Epidermal melanocyte (primary cell): ENCODE measurements at regions not wholly inside any gene's neighbourhood (a gene's known extent, or its start where the extent isn't known, plus 50 kb on each side); places are given as distances from the start of the nearest gene placed in this dataset.
"Not testable (repeated sequence)": the region's sequence is repeated elsewhere in the genome, so short reads cannot be mapped to it uniquely, and the experiment has no call there.

ENCODE experiments used
- DNase-seq: peaks from one replicate; pipeline ENCODE4 v3.0.0; 2011; ENCODE audit warnings: low spot score; ENCODE audit not compliant: insufficient read length

DNA sequence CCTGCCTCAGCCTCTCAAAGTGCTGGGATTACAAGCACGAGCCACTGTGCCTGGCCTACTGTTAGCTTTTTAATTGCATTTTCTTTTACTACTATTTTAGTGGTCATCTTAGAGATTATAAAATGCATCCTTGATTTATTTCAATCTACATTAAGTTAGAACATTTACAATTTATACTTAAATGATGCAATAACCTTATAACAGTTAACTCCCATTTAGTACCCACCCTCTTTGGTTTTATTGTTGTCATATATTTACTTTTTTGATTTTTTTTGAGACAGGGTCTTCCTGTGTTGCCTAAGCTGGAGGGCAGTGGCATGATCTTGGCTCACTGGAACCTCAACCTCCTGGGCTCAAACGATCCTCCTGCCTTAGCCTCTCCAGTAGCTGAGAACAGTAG, 77.3 kb downstream of the PPCDC start:
- DNase-seq, result no peak

DNA sequence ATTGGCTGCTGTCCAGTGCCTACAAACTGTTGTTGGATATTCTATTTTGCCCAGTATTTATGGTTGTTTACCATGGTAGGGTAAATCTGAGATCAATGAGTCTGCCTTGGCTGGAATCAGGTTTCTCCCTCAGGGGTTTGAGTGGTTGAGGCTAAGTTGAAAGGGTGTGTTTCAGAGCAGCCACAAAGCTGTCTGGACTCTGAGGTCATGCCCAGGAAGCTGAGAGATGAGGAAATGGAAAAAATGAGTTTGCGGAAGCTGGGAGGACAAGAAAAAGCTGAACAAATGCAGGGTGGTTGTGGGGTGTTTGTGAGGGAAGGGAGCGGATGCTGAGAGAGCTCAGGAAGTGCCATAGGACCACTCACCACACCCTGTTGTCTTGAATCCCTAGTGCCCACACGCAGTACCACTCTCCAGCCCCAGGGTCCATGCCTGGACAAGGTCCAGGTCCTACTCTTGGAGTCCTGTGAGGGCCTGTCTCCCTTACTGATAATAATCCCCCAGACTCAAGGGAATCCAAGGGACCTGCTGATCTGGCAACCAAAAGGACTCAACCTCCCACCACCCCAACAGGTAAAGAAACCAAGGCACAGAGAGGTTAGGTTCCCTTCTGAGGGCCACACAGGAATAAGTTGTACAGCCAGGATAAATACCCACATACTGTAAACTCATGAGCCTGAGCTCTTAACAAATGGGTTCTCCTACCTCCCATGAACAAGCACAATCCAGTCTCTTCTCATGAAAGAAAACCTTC, 81.6 kb downstream of the PPCDC start:
- peak; percentile 56 for DNase-seq

DNA sequence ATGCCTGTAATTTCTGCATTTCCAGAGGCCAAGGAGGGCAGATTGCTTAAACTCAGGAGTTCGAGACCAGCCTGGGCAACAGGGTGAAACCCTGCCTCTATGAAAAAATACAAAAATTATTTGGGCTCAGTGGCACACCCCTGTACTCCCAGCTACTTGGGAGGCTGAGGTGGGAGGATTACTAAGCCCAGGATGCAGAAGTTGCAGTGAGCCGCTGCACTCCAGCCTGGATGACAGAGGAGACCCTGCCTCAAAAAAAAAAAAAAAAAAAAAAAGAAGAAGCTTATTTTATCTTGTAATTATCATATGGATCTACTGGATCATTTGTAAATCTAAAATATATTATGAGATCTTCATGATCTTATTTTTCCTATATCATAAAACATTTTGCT, 84.1 kb downstream of the PPCDC start:
- no peak for DNase-seq

DNA sequence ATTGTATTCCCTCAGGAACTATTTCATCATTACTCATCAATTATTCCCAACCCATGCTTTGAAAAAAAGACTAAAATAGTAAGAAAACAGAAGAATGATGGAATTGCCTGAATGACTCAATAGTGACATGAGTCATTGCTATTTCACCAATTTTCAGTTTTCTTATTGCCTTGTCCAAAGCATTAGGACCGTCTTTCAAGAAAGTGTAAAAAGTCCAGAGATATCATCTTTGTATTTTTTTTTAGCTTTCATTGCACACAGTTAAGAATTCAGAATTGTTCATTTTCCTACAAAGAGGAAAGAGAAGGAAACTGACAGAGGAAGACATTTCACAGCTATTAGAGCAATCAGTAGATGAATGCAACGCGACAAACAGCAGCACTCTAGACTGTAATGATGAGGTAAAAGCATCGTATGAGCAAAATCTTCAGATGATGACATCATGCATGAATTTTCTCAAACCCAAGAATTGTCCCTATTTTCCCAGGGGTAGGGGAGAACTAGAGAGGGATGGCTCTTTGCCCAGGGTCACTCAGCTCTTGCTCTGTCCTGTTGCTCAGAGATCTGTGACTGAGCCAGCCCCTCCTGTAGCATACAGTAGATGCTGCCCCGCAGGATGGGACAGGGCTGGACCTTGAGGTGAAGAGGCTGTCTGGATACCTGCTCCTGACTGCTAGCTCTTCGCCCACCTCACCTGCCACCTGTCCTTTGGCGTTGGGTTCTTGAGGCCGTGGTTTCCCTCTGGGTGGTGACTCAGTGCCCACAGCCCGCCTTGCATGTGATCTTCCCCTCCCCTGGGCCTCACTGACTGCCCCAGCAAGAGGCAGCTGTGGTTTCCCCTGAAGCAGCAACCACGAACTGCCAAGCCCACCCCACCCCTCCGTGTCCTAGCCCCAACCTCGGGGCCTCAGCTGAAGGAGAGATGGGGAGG, 84.8 kb downstream of the PPCDC start:
- DNase-seq, result peak; percentile 54

DNA sequence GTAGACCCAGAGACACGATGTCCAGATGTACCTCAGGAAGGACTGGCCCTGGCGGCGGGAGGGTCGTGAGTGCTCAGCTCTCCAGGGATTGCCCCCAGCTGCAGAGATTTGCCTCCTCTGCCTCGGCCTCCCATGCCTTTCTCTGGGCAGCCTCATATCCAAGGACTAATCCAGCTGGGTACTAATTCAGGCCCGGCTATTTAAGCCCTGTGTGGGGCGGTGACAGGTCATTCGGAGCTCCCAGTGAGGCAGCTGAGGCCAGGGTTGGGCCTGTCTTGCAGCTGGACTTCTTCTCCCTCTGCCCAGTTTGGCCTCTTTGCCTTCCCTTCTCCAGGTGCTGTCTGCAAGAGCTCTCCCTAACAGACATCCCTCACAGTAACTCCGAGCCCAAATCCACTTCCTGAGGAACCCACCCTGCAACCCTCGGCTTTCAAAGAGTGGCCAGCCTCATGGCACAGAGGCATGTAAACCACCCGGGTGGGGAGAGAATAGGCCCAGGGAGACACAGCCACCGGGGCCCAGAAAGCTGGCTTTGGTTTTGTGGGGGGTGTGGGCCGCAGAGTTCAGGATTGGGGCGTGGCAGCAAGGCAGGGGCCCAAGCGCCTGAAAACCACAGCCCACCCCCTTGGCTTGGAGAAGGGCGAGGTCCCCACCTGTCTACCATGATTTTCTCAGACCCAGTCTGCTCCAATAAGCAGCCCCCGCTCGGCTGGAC, 85.8 kb downstream of the PPCDC start:
- no peak for DNase-seq

DNA sequence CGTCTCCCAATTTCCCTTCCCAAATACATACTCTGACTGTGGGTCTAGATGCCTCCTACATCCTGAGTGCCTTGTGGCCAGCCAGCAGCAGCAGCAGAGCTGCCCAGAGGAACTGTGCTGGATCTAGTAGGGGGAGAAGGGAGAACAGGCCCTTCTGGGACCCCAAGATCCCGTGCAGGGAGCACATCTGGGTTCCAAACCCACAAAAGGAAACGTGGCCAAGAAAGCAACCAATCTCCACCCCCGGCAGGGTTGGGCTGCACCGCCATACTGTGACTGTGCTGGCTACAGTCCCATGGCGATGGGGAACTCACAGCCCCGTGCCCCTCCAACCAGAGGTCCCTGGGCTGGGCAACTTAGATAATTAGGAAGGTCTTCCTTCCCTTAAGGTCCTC, 86.3 kb downstream of the PPCDC start:
- no peak for DNase-seq

DNA sequence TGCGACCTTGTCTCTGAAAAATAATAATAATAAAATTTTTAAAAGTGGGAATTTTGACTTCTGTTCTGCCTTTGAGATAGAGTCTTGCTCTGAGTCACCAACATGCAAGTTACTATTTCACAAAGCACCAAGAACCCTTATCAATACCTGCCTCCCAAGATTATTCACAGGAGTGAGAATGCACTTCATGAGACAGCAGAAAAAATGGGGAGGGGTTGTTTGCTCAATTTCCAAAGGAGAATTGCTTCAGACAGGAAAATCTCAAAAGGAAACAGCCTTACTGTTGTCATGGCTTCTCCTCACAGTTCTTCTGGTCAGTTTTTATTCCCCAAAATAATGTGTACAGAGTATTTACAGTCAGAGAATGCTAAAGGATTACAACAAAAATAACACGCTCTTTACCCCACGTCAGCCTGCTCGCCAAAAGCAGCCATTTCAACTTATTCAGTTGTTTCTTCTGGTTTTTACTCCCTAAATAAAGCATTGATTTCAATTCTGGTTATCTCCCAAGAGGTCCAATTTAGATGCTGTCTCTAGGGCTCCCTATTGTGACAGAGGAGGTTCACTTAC, 89.0 kb downstream of the PPCDC start:
- no peak for DNase-seq

DNA sequence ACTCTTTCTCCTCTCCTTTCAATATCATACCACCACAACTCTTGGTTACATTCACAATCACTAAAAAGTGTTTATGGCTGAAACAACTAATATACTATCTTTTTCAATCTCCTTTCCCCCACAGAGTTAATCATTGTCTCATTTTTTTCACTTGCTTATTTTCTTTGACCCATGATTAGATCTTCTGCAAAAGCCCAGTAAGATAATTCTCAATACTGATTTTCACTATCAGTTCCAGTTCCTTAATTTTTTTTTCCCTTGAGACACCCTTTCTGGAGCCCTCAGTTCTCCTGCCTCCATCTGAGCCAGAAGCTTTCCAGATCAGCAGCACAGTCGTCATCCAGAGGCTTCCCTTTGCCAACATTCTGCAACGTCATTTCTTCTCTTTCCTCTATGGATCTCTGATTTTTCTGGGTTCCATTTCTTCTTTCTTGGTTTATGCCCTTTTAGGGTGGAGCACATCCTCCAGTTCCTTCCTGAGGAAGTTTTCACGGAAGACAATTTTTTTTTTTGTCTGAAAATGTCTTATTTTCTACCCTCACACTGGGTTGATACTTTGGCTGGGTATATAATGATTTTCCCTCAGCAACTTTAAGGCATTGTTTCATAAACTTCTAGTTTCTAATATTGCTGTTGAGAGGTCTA, 88.7 kb upstream of the C15orf39 start:
- no peak for DNase-seq

DNA sequence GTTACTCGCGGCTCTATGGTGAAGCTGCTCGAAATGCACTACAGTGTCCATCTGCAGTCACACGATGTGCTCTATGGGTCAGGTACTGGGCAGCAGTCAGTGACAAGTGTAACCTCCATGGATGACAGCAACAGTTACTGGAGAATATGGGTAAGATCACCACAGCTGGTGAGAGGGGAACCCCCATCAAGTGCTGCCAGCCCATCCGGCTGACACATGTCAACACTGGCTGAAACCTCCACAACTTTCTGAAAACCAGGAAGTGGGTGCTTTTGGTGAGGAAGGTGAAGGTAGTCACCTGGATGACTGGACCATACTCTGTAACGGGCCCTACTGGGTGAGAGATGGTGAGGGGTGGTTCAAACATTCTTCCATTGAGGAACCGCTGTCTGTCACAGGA, 87.4 kb upstream of the C15orf39 start:
- DNase-seq, result no peak

DNA sequence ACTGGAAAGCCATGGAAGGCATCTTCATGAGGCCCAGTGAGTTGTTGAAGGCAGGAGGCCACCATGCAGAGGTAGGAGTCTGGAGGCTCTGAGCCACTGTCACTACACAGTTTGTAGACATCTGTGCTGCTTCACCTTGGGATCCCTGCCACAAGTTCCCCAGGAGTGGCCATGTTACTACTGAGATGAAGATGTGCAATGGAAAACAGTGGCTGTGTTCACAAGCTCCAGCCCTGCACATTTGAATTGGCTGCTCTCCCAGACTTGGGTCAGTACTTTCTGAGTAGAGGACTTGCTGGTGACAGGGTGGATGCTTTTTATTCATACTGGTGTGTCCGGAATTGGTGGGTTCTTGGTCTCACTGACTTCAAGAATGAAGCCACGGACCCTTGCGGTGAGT, 86.9 kb upstream of the C15orf39 start:
- no peak for DNase-seq

DNA sequence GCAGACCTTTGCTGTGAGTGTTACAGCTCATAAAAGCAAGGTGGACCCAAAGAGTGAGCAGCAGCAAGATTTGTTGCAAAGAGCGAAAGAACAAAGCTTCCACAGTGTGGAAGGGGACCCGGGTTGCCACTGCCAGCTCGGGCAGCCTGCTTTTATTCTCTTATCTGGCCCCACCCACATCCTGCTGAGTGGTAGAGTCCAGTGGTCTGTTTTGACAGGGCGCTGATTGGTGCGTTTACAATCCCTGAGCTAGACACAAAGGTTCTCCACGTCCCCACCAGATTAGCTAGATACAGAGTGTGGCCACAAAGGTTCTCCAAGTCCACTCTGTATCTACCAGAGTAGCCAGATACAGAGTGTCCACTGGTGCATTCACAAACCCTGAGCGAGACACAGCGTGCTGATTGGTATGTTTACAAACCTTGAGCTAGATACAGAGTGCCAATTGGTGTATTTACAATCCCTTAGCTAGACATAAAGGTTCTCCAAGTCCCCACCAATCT, 86.2 kb upstream of the C15orf39 start:
- DNase-seq, result not testable (repeated sequence)

DNA sequence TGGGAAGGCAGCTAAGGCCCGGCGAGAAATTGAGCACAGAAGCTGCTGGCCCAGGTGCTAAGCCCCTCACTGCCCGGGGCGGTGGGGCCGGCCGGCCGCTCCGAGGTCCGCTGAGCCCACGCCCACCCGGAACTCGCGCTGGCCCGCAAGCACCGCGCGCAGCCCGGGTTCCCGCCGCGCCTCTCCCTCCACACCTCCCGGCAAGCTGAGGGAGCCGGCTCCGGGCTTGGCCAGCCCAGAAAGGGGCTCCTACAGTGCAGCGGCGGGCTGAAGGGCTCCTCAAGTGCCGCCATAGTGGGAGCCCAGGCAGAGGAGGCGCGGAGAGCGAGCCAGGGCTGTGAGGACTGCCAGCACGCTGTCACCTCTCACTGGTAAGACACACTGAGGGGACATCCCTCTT, 85.5 kb upstream of the C15orf39 start:
- DNase-seq, result not testable (repeated sequence)

DNA sequence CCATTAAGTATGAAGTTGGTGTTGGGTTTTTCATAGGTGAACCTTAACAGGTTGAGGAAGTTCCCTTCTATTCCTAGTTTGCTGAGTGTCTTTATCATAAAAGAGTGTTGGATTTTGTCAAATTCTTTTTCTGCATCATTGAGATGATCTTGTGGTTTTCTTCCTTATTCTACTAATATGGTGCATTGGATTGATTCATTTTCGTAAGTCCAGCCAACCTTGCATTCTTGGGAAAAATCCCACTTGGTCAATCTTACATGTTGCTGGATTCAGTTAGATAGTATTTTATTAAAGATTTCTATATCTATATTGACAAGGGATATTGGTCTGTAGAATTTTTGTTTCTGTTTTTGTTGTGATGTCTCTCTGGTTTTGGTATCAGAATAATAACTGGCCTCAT, 83.7 kb upstream of the C15orf39 start:
- no peak for DNase-seq

DNA sequence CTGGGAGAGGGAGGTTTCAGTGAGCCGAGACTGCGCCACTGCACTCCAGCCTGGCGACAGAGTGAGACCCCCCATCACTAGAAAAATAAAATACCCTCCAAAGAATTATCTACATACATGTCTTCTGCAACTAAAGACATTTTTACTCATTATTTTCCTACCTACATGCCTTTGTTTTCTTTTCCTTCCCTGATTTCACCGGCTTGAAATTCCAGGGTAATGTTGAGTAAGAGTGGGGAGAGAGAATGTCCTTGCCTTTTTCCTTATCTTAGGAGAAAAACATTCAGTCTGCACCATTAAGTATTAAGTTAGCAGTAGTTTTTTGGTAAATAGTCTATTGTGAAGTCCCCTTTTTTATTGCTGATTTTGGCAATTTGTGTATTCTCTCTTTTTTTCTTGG, 82.4 kb upstream of the C15orf39 start:
- not testable (repeated sequence) for DNase-seq

DNA sequence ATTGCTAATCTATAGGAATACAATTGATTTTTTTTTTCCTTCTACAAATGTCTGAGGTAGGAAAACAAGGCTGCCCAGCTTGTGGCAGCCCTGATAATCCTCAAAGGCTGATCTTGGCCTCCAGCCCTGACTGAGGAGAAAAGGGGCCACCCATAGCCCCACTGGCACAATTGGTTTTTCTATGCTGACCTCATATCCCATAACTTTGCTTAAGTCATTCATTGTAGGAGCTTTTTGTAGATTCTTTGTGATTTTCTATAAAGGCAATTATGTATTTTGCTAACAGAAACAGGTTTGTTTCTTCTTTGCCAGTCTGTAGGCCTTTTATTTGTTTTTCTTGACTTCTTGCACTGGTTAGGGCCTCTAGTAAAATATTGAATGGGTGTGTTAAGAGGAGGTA, 80.2 kb upstream of the C15orf39 start:
- no peak for DNase-seq

DNA sequence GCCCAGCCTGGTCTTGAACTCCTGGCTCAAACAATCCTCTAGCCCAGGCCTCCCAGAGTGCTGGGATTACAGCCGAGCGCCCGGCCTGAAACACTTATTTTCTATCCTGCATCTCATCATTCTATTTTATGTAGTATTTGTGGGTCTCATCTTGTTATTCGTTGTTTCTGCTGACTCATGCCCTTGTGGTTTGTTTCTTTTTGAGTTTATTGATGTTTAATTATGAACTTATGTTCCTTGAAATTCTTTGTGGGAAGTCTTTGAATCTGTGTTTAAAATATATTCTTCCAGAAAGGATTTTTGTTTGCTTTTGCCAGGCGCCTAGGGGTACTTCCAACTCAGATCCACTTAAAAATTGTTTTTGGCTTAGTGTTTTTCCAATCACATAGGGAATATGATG, 78.3 kb upstream of the C15orf39 start:
- peak; percentile 76 for DNase-seq

DNA sequence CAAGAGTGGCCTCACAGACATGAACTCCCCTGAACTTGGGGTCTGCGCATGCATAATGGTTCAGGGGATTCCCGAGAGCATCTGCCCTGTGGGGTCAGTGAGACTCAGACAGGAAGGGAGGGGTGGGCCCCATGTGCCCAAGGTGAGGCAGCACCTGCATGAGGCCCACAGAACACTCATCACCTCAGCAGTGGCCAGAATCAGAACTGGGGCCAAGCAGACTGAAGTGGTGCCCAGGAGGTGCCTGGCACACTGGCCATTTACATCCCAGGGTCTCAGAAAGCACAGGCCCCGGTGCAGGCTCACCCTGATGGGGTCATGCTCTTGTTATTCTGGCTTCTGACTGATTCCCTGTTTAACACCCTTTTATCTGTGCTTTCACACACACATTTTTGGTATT, 77.4 kb upstream of the C15orf39 start:
- DNase-seq, result not testable (repeated sequence)

DNA sequence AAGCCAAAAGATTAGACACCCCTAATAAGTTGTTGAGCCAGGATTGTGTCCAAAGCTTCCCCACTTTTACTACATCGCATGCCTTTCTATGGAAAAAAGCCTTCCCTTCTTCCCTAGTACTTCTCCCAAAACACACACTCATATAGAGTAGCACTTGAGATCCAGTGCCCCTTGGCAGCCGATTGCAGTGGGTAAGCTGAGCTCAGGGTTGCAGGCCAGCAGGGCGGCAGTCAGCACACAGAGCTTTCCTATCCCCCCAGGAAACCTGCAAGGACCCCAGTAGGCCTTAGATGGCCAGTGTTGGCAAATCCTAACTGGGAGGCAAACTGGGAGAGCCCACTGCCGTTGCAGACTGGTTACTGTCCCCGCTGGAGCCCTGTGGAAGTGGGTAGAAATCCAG, 75.7 kb upstream of the C15orf39 start:
- DNase-seq, result no peak

DNA sequence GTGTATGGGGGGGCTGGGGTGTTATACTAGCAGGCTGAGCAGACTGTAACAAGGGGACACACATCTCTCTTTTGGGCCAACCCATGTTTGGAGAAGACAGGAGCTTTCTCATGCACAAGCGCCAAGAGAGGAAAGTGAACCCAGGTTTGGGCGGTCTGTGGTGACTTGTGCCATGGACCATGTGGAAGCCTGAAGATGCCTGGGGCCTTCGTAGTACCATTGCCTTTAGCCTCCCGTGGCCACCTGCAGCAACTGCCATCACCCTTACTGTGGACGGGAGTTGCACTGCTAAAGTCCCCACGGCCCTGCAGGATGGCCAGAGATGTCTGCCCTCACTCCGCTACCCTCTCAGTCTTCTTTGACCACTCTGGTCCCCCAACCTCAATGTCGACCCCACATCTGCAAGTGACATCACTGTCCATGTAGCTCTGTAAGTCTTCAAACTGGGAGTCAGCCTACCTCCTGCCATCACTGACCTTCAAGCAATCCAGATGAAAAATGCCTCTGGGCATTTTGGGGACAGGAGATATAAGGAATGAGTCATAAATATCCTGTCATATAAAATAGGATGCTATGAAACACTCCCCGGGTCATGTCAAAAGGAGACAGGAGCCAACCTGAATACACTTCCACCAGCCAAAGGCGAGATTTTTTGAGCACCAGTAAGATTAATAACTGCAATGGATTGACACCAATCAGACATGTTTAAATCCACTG, 74.7 kb upstream of the C15orf39 start:
- DNase-seq, result no peak

DNA sequence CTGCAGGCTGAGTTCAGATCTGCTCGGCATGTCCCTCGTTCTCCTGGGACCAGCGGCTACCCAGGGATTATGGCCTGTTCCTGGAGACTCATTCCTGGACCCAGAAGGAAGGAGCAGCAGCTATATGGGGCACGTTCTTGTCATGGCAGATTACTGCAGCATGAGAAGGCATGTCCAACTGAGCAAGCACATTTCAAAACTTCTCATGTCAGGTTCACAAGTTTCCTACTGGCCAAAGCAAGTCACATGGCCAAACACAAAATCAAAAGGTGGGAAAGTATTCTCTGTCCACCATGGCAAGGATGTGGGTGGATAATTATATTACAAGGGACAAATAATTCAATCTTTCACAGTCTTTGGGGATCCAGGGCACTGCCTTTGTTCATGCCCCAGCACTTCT, 71.9 kb upstream of the C15orf39 start:
- no peak for DNase-seq
